ENCODE measurements at regions not wholly inside any gene's neighbourhood (a gene's known extent, or its start where the extent isn't known, plus 50 kb on each side); places are given as distances from the start of the nearest gene placed in this dataset.

GRCh38 chr6:164753517-164753916, 555.9 kb downstream of the C6orf118 start:
- TF ChIP-seq SP1 (IDR thresholded peaks at IDR 0.05; ENCODE audit: low read depth) (no peak), JUND (IDR thresholded peaks at IDR 0.05) (no peak), MAX (IDR thresholded peaks at IDR 0.05) (no peak), ATF3 (IDR thresholded peaks at IDR 0.05) (no peak)
- POLR2A ChIA-PET: no interaction called here
- intact Hi-C loops (cut with micrococcal nuclease): no loop called here
- Histone ChIP-seq H3K4me3 (replicated peaks in 1 of 2; ENCODE audit: low read depth in 1 of 2, low read length in 2 of 2) (no peak overlapping the region), H4K20me1 (ENCODE audit: insufficient read depth) (no peaks in the 10 kb centered on the region), H3K27me3 (ENCODE audit: insufficient read depth, low read length) (no peaks in the 10 kb centered on the region), H3K9me3 (ENCODE audit: control insufficient read depth in 1 of 2, insufficient read depth in 1 of 2, low read depth in 1 of 2, low read length in 2 of 2) (peaks cover 0 to 3% of the 10 kb centered on the region in 2 experiments; a peak in 1 of 4 replicates), H3K79me2 (ENCODE audit: insufficient read depth, low read length) (no peaks in the 10 kb centered on the region), H3K4me1 (ENCODE audit: control insufficient read depth in 1 of 2, insufficient read depth in 2 of 2, low read length in 2 of 2) (no peaks in the 10 kb centered on the region), H3K9me2 (ENCODE audit: insufficient read depth) (no peaks in the 10 kb centered on the region), H3K4me2 (ENCODE audit: low read length) (no peak overlapping the region), H3K27ac (ENCODE audit: low read depth, low read length) (no peak overlapping the region), H3K9ac (ENCODE audit: low read length) (no peak overlapping the region), H2AFZ (ENCODE audit: low read depth, low read length, poor library complexity, severe bottlenecking) (no peak overlapping the region), H3K36me3 (ENCODE audit: control insufficient read depth in 1 of 2, insufficient read depth in 2 of 2, low read length in 2 of 2) (no peaks in the 10 kb centered on the region)
- no TSS peak for BruUV-seq (replicated peaks)
- CTCF ChIA-PET: no interaction called here
- RAD21 ChIA-PET (ENCODE audit: low non-redundant PET in 1 of 2, low total read pairs in 2 of 2, uncharacterized antibody in 2 of 2, unreplicated experiment in 2 of 2): no interaction called here
- DNase-seq (ENCODE audit: low read depth, low spot score): peak; percentile 13
- ATAC-seq: no peak

GRCh38 chr6:164751395-164751794, 558.0 kb downstream of the C6orf118 start:
- ChIA-PET POLR2A (no interaction called here), RAD21 (ENCODE audit: low non-redundant PET in 1 of 2, low total read pairs in 2 of 2, uncharacterized antibody in 2 of 2, unreplicated experiment in 2 of 2) (no interaction called here), CTCF (no interaction called here)
- no peaks in the 10 kb centered on the region for H3K9me2 ChIP-seq (ENCODE audit: insufficient read depth)
- H3K4me3 ChIP-seq (replicated peaks in 1 of 2; ENCODE audit: low read depth in 1 of 2, low read length in 2 of 2): no peak overlapping the region
- intact Hi-C loops (cut with micrococcal nuclease): no loop called here
- DNase-seq (ENCODE audit: low read depth, low spot score) (no peak), ATAC-seq (no peak)
- no peaks in the 10 kb centered on the region for H3K79me2 ChIP-seq (ENCODE audit: insufficient read depth, low read length)
- no peaks in the 10 kb centered on the region for H3K4me1 ChIP-seq (ENCODE audit: control insufficient read depth in 1 of 2, insufficient read depth in 2 of 2, low read length in 2 of 2)
- H3K9ac ChIP-seq (ENCODE audit: low read length): no peak overlapping the region
- no peak overlapping the region for H3K4me2 ChIP-seq (ENCODE audit: low read length)
- no peaks in the 10 kb centered on the region for H4K20me1 ChIP-seq (ENCODE audit: insufficient read depth)
- no peak overlapping the region for H3K27ac ChIP-seq (ENCODE audit: low read depth, low read length)
- peaks cover 0 to 3% of the 10 kb centered on the region in 2 experiments; a peak in 1 of 4 replicates for H3K9me3 ChIP-seq (ENCODE audit: control insufficient read depth in 1 of 2, insufficient read depth in 1 of 2, low read depth in 1 of 2, low read length in 2 of 2)
- no peaks in the 10 kb centered on the region for H3K27me3 ChIP-seq (ENCODE audit: insufficient read depth, low read length)
- BruUV-seq (replicated peaks): no TSS peak
- H2AFZ ChIP-seq (ENCODE audit: low read depth, low read length, poor library complexity, severe bottlenecking): no peak overlapping the region
- no peaks in the 10 kb centered on the region for H3K36me3 ChIP-seq (ENCODE audit: control insufficient read depth in 1 of 2, insufficient read depth in 2 of 2, low read length in 2 of 2)
- TF ChIP-seq FOSL1 (IDR thresholded peaks at IDR 0.05; ENCODE audit: low read depth) (no peak), JUND (IDR thresholded peaks at IDR 0.05) (no peak), YY1 (IDR thresholded peaks at IDR 0.05; ENCODE audit: extremely low read depth, insufficient replicate concordance, low read depth, low read length) (no peak), TCF7L2 (IDR thresholded peaks at IDR 0.05; ENCODE audit: borderline replicate concordance, extremely low read depth, insufficient read depth, insufficient read length) (no peak), POLR2AphosphoS5 (IDR thresholded peaks at IDR 0.05; ENCODE audit: low read depth, low read length) (no peak), ELF1 (IDR thresholded peaks at IDR 0.05; ENCODE audit: borderline replicate concordance, low read depth) (no peak), ATF3 (IDR thresholded peaks at IDR 0.05) (no peak), CBX3 (IDR thresholded peaks at IDR 0.05; ENCODE audit: low read depth) (no peak), ZNF274 (IDR thresholded peaks at IDR 0.05; ENCODE audit: low read depth, low read length) (no peak), EGR1 (IDR thresholded peaks at IDR 0.05; ENCODE audit: low read depth) (no peak), SP1 (IDR thresholded peaks at IDR 0.05; ENCODE audit: low read depth) (no peak), REST (IDR thresholded peaks at IDR 0.05; ENCODE audit: low read depth) (no peak), SIN3A (IDR thresholded peaks at IDR 0.05; ENCODE audit: low read depth) (no peak), SRF (IDR thresholded peaks at IDR 0.05; ENCODE audit: low read depth) (no peak), CEBPB (IDR thresholded peaks at IDR 0.05; ENCODE audit: low read depth) (no peak), RAD21 (IDR thresholded peaks at IDR 0.05; ENCODE audit: low read depth) (no peak)
